Panc1 (cell line): ENCODE measurements at regions not wholly inside any gene's neighbourhood (a gene's known extent, or its start where the extent isn't known, plus 50 kb on each side); places are given as distances from the start of the nearest gene placed in this dataset.

Experiments used
- CTCF ChIP-seq: fragments of 450-650 bp; IDR thresholded peaks from 2 replicates; pipeline ENCODE4 v1.5.1; 2017; ENCODE audit warnings: mild to moderate bottlenecking
- POLR2AphosphoS5 ChIP-seq: IDR thresholded peaks from 2 replicates; pipeline ENCODE4 v1.6.1; 2012; ENCODE audit warnings: mild to moderate bottlenecking, low read depth, low read length, moderate library complexity

GRCh38 chr21:14762327-14762726 is 216.2 kb upstream of the SAMSN1 start:
- TF ChIP-seq POLR2AphosphoS5: no peak
- TF ChIP-seq CTCF: no peak
